ENCODE measurements at regions not wholly inside any gene's neighbourhood (a gene's known extent, or its start where the extent isn't known, plus 50 kb on each side); places are given as distances from the start of the nearest gene placed in this dataset.

DNA sequence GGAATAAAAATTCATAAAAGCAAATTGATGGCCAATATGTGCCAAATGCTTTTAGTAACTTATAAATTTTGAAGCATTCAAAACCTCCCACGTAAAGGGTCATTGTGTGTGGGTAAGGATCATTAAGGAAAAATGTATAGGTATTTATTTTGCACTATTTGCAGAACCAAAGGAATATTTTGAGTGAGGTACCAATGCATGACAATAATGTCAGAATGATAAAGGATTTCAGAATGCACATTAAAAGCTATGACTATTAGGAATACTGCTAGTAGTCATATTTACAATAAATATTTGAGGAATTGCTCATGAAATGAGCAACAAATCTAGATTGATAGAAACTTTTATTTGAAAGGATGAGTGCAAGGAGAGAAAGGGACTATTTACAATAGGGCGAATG is 932.8 kb downstream of the SLC6A15 start:
- intact Hi-C loops (cut with DNase I; ENCODE audit: low total_unique reads) = no loop called here

DNA sequence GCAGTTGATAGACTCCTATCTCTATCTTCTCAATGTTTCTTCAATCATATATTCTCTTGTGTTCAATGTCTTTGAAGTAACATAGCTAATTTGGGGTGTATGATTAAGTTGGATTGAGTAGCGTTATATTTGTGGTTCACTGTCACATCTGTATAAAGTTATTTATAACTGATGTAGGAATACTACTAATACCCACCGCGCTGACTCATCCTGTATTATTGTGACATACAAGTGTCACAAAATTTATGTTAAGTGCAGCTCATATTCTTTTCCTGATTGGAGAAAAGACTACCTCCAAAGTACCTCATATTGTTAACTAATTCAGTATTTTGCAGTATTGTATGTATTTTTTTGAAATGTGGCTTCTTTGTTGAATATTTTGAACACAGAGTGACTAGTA is 940.8 kb downstream of the SLC6A15 start:
- Histone ChIP-seq H3K27ac (no peak overlapping the region), H3K4me3 (no peak overlapping the region), H3K36me3 (no peaks in the 10 kb centered on the region), H3K4me1 (no peaks in the 10 kb centered on the region), H3K9me3 (no peaks in the 10 kb centered on the region), H3K27me3 (no peaks in the 10 kb centered on the region)
- 89 to 92% methylated on average over 3 of the region's 3 CpGs for WGBS, 2 donors (ENCODE audit: low coverage in 1 of 2)
- DNase-seq = no peak
- no peak for TF ChIP-seq EP300 (IDR thresholded peaks at IDR 0.05; ENCODE audit: low read depth)
- no peak for TF ChIP-seq POLR2AphosphoS5 (IDR thresholded peaks at IDR 0.05)
- no peak for TF ChIP-seq POLR2A (IDR thresholded peaks at IDR 0.05)
- no peak for TF ChIP-seq CTCF (IDR thresholded peaks at IDR 0.05)
- in situ Hi-C loops (cut with MboI; ENCODE audit: low pct_ligation_motif_present in 1 of 4, low pct_unique_long_range_greater_than_20kb in 1 of 4, low sequenced_read_pairs in 3 of 4) = no loop called here
- intact Hi-C loops (cut with DNase I; ENCODE audit: low total_unique reads) = no loop called here

More for the DNA sequence above, 932.8 kb downstream of the SLC6A15 start:
- TF ChIP-seq EP300 (IDR thresholded peaks at IDR 0.05; ENCODE audit: low read depth) = no peak
- no peak for TF ChIP-seq CTCF (IDR thresholded peaks at IDR 0.05)
- no peak for TF ChIP-seq POLR2AphosphoS5 (IDR thresholded peaks at IDR 0.05)
- no peak for TF ChIP-seq POLR2A (IDR thresholded peaks at IDR 0.05)
- in situ Hi-C loops (cut with MboI; ENCODE audit: low pct_ligation_motif_present in 1 of 4, low pct_unique_long_range_greater_than_20kb in 1 of 4, low sequenced_read_pairs in 3 of 4) = no loop called here
- no peak overlapping the region for H3K27ac ChIP-seq
- H3K4me1 ChIP-seq = no peaks in the 10 kb centered on the region
- no peaks in the 10 kb centered on the region for H3K27me3 ChIP-seq
- H3K9me3 ChIP-seq = no peaks in the 10 kb centered on the region
- DNase-seq = no peak
- 72% methylated on average over 2 of the region's 2 CpGs for WGBS, 2 donors (ENCODE audit: low coverage in 1 of 2)
- H3K36me3 ChIP-seq = no peaks in the 10 kb centered on the region
- no peak overlapping the region for H3K4me3 ChIP-seq

DNA sequence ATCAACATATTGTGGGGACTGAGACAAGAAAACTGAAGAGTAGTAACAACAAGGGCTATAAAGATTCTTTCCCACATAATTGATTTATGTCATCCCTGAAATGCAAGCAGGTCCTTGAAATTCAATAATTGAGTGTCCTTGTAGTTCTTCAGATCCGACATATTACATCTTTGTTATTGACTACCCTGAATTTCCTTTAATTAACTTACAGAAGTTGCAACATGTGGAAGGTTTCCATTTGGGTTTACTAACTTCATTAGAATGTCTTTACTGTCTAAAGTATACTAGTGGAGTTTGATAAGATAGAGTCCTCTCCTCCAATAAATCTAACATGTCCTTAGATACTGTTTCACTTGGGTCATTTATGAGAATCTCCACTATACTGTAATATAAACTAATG is 951.8 kb downstream of the SLC6A15 start:
- in situ Hi-C loops (cut with MboI; ENCODE audit: low pct_ligation_motif_present in 1 of 4, low pct_unique_long_range_greater_than_20kb in 1 of 4, low sequenced_read_pairs in 3 of 4) = no loop called here
- Histone ChIP-seq H3K4me3 (no peak overlapping the region), H3K27me3 (no peaks in the 10 kb centered on the region), H3K4me1 (no peaks in the 10 kb centered on the region), H3K36me3 (no peaks in the 10 kb centered on the region), H3K9me3 (no peaks in the 10 kb centered on the region), H3K27ac (no peak overlapping the region)
- intact Hi-C loops (cut with DNase I; ENCODE audit: low total_unique reads) = no loop called here
- no peak for DNase-seq
- WGBS, 2 donors (ENCODE audit: low coverage in 1 of 2) = 64 to 86% methylated on average over 1 of the region's 1 CpG
- TF ChIP-seq POLR2A (IDR thresholded peaks at IDR 0.05) = no peak
- no peak for TF ChIP-seq CTCF (IDR thresholded peaks at IDR 0.05)
- TF ChIP-seq POLR2AphosphoS5 (IDR thresholded peaks at IDR 0.05) = no peak
- TF ChIP-seq EP300 (IDR thresholded peaks at IDR 0.05; ENCODE audit: low read depth) = no peak

DNA sequence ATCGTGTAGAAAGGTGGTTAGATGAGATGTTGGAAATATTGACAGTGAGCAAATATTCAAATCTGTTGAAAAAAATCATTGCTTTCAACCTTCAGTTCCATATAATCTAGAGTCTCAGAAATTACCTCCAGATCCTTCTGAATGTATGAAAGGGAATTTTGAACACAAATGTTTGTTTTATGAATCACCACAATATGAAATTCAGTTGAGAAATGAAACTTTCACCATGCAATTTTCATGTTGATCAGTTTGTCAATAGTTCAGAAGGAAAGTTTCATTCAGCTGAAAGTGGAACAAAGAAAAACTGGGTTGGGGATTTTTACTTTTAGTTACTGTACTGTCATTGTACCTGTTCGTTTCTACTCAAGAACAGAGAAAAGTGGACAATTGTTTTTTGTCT is 953.6 kb downstream of the SLC6A15 start:
- Histone ChIP-seq H3K36me3 (no peaks in the 10 kb centered on the region), H3K4me1 (no peaks in the 10 kb centered on the region), H3K27me3 (no peaks in the 10 kb centered on the region), H3K27ac (no peak overlapping the region), H3K4me3 (no peak overlapping the region), H3K9me3 (no peaks in the 10 kb centered on the region)
- no peak for DNase-seq
- no peak for TF ChIP-seq POLR2A (IDR thresholded peaks at IDR 0.05)
- TF ChIP-seq POLR2AphosphoS5 (IDR thresholded peaks at IDR 0.05) = no peak
- no peak for TF ChIP-seq CTCF (IDR thresholded peaks at IDR 0.05)
- no peak for TF ChIP-seq EP300 (IDR thresholded peaks at IDR 0.05; ENCODE audit: low read depth)
- intact Hi-C loops (cut with DNase I; ENCODE audit: low total_unique reads) = no loop called here
- in situ Hi-C loops (cut with MboI; ENCODE audit: low pct_ligation_motif_present in 1 of 4, low pct_unique_long_range_greater_than_20kb in 1 of 4, low sequenced_read_pairs in 3 of 4) = no loop called here
- 40 to 47% methylated on average over 2 of the region's 2 CpGs for WGBS, 2 donors (ENCODE audit: low coverage in 1 of 2)
